H1 (cell line): ENCODE measurements at regions not wholly inside any gene's neighbourhood (a gene's known extent, or its start where the extent isn't known, plus 50 kb on each side); places are given as distances from the start of the nearest gene placed in this dataset.

Source experiments
- BCL11A ChIP-seq, 2 experiments: IDR thresholded peaks; one replicate each; pipeline ENCODE4 v1.6.1; 2011; ENCODE audit warnings: low read depth in 2 of 2, low read length in 2 of 2, mild to moderate bottlenecking in 2 of 2
- CHD1 ChIP-seq: IDR thresholded peaks from 2 replicates; pipeline ENCODE4 v1.6.1; 2012; ENCODE audit warnings: low read depth, low read length, improper control_type of control experiment
- CREB1 ChIP-seq: IDR thresholded peaks from 2 replicates; pipeline ENCODE4 v1.6.1; 2012; ENCODE audit warnings: inconsistent platforms
- POLR2A ChIP-seq, 2 experiments: IDR thresholded peaks; 1 replicate in 1 of 2; 2 replicates in 1 of 2; pipeline ENCODE4 v1.6.1; 2011; ENCODE audit warnings: low read depth in 2 of 2, low read length in 2 of 2, mild to moderate bottlenecking in 2 of 2; ENCODE audit errors: control extremely low read depth in 1 of 2
- POLR2AphosphoS5 ChIP-seq: IDR thresholded peaks from 2 replicates; pipeline ENCODE4 v1.6.1; 2011; ENCODE audit warnings: low read depth, low read length
- SUZ12 ChIP-seq: fragments of 200-600 bp; sonication (generic); IDR thresholded peaks from 2 replicates; pipeline ENCODE4 v1.6.1; 2012; ENCODE audit warnings: mild to moderate bottlenecking, inconsistent platforms, low read length, moderate library complexity, mixed read lengths
- TAF1 ChIP-seq: IDR thresholded peaks from 2 replicates; pipeline ENCODE4 v1.6.1; 2011; ENCODE audit warnings: mild to moderate bottlenecking, low read depth, low read length
- TAF7 ChIP-seq: optimal IDR thresholded peaks from 2 replicates; pipeline ENCODE3; 2011; ENCODE audit warnings: low read depth, mild to moderate bottlenecking, inconsistent platforms, low read length, moderate library complexity, borderline replicate concordance
- TF ChIP-seq, protein P1 (sequence below), 3 experiments: IDR thresholded peaks; 1 replicate in 2 of 3; 2 replicates in 1 of 3; pipeline versions ENCODE4 v1.5.1 to v1.6.1; 2011; ENCODE audit warnings: low read length in 3 of 3, mild to moderate bottlenecking in 3 of 3, inconsistent platforms in 2 of 3, low read depth in 1 of 3, moderate library complexity in 1 of 3; ENCODE audit not compliant: insufficient read depth in 1 of 3; ENCODE audit errors: control extremely low read depth in 1 of 3
- TF ChIP-seq, protein P2 (sequence below): IDR thresholded peaks from 2 replicates; pipeline ENCODE4 v1.6.1; 2012; ENCODE audit warnings: inconsistent platforms

- TF ChIP-seq, protein P1, sequence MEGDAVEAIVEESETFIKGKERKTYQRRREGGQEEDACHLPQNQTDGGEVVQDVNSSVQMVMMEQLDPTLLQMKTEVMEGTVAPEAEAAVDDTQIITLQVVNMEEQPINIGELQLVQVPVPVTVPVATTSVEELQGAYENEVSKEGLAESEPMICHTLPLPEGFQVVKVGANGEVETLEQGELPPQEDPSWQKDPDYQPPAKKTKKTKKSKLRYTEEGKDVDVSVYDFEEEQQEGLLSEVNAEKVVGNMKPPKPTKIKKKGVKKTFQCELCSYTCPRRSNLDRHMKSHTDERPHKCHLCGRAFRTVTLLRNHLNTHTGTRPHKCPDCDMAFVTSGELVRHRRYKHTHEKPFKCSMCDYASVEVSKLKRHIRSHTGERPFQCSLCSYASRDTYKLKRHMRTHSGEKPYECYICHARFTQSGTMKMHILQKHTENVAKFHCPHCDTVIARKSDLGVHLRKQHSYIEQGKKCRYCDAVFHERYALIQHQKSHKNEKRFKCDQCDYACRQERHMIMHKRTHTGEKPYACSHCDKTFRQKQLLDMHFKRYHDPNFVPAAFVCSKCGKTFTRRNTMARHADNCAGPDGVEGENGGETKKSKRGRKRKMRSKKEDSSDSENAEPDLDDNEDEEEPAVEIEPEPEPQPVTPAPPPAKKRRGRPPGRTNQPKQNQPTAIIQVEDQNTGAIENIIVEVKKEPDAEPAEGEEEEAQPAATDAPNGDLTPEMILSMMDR (IDR thresholded peaks at IDR 0.05; ENCODE audit: control extremely low read depth in 1 of 3, insufficient read depth in 1 of 3, low read depth in 1 of 3, low read length in 3 of 3), result no peak
- TF ChIP-seq CHD1, result no peak
- TF ChIP-seq POLR2A (IDR thresholded peaks at IDR 0.05; ENCODE audit: control extremely low read depth in 1 of 2, low read depth in 2 of 2, low read length in 2 of 2), result no peak
- TF ChIP-seq TAF1, result no peak
- TF ChIP-seq TAF7, result no peak
- no peak for TF ChIP-seq SUZ12
- TF ChIP-seq POLR2AphosphoS5, result no peak
- no peak for TF ChIP-seq BCL11A (IDR thresholded peaks at IDR 0.05; ENCODE audit: low read depth in 2 of 2, low read length in 2 of 2)
- TF ChIP-seq CREB1, result no peak
- TF ChIP-seq, protein P2, sequence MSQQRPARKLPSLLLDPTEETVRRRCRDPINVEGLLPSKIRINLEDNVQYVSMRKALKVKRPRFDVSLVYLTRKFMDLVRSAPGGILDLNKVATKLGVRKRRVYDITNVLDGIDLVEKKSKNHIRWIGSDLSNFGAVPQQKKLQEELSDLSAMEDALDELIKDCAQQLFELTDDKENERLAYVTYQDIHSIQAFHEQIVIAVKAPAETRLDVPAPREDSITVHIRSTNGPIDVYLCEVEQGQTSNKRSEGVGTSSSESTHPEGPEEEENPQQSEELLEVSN, result no peak
Measured at GRCh38 chr10:4216726-4217125, 431.7 kb upstream of the KLF6 start.
